CD4-positive, alpha-beta T cell (primary cell): ENCODE measurements at regions not wholly inside any gene's neighbourhood (a gene's known extent, or its start where the extent isn't known, plus 50 kb on each side); places are given as distances from the start of the nearest gene placed in this dataset.

Source experiments
- ATAC-seq: fragments of 200-7000 bp; cut with Tn5 transposase; one replicate; pipeline ENCODE4 v1.10.0; 2022; ENCODE audit warnings: mild to moderate bottlenecking; ENCODE audit not compliant: poor library complexity
- CTCF ChIA-PET: fragments of 350-600 bp; sonication (Branson Sonifier 250); formaldehyde crosslinking; loops from one replicate; lab custom pipeline; 2021; ENCODE audit warnings: antibody characterized with exemption, inconsistent platforms; lab: Charles Lee
- POLR2A ChIA-PET: fragments of 350-600 bp; sonication (Branson Sonifier 250); formaldehyde crosslinking; loops from one replicate; lab custom pipeline; 2021; ENCODE audit warnings: antibody characterized with exemption, inconsistent platforms; lab: Charles Lee
- DNase-seq, 14 experiments: peaks; one replicate each; pipeline ENCODE4 v3.0.0-alpha.2; 2013 to 2020; ENCODE audit warnings: mixed read lengths in 2 of 14
- H3K27ac ChIP-seq, 2 donors: one replicate each; pipeline versions ENCODE4 v1.5.1 to v1.7.0; 2013; ENCODE audit warnings: low read length in 2 of 2, low read depth in 1 of 2, mild to moderate bottlenecking in 1 of 2
- H3K27me3 ChIP-seq, 2 experiments: 1 replicate in 1 of 2; 2 replicates in 1 of 2; pipeline versions ENCODE4 v1.6.1 to v1.7.0; 2013; ENCODE audit warnings: low read length in 2 of 2, control low read depth in 1 of 2, mild to moderate bottlenecking in 1 of 2, moderate library complexity in 1 of 2; ENCODE audit not compliant: insufficient read depth in 2 of 2, control insufficient read depth in 1 of 2
- H3K36me3 ChIP-seq: one replicate; pipeline ENCODE4 v1.6.1; 2013; ENCODE audit warnings: low read length, control low read depth; ENCODE audit not compliant: insufficient read depth
- H3K4me1 ChIP-seq: one replicate; pipeline ENCODE4 v1.6.1; 2013; ENCODE audit warnings: low read length, control low read depth; ENCODE audit not compliant: insufficient read depth
- H3K4me3 ChIP-seq: one replicate; pipeline ENCODE4 v1.5.1; 2013; ENCODE audit warnings: mild to moderate bottlenecking, low read length, moderate library complexity
- H3K9me3 ChIP-seq, 2 experiments: 1 replicate in 1 of 2; 2 replicates in 1 of 2; pipeline versions ENCODE4 v1.6.1 to v1.7.0; 2013; ENCODE audit warnings: low read length in 2 of 2, mild to moderate bottlenecking in 2 of 2, control low read depth in 1 of 2, moderate library complexity in 1 of 2; ENCODE audit not compliant: control insufficient read depth in 1 of 2, insufficient read depth in 1 of 2
- H3K27ac Mint-ChIP-seq: one replicate; pipeline ENCODE4 v1.8.0; 2020; ENCODE audit warnings: mixed read lengths
- H3K27me3 Mint-ChIP-seq: one replicate; pipeline ENCODE4 v1.8.0; 2021; ENCODE audit warnings: mixed read lengths
- H3K36me3 Mint-ChIP-seq: one replicate; pipeline ENCODE4 v1.8.0; 2021; ENCODE audit warnings: low read depth, mixed read lengths
- H3K4me1 Mint-ChIP-seq: one replicate; pipeline ENCODE4 v1.8.0; 2021; ENCODE audit warnings: low read depth, mixed read lengths
- H3K4me3 Mint-ChIP-seq: one replicate; pipeline ENCODE4 v1.8.0; 2020; ENCODE audit warnings: mild to moderate bottlenecking, mixed read lengths
- H3K9me3 Mint-ChIP-seq: one replicate; pipeline ENCODE4 v1.8.0; 2020; ENCODE audit warnings: mixed read lengths
- CTCF ChIP-seq: fragments of 200-600 bp; IDR thresholded peaks from one replicate; pipeline ENCODE4 v1.8.0; 2022; ENCODE audit warnings: antibody characterized with exemption, mild to moderate bottlenecking
- intact Hi-C, 2 experiments: fragments of 100-400 bp; cut with DNase I in 1 of 2; cut with micrococcal nuclease in 1 of 2; formaldehyde crosslinking; loops; one replicate each; pipeline versions ENCODE4 v1.15.1 to v1.9.0; 2023 to 2025; cut with DNase I, micrococcal nuclease

GRCh38 chr15:31830591-31830990, 199.7 kb upstream of the CHRNA7 start:
- Mint-ChIP-seq H3K4me1 (no peaks in the 10 kb centered on the region), H3K27ac (no peak overlapping the region), H3K27me3 (peaks cover 24% of the 10 kb centered on the region), H3K4me3 (no peak overlapping the region), H3K9me3 (no peaks in the 10 kb centered on the region), H3K36me3 (no peaks in the 10 kb centered on the region)
- CTCF ChIA-PET: no interaction called here
- Histone ChIP-seq H3K4me3 (no peak overlapping the region), H3K36me3 (no peaks in the 10 kb centered on the region), H3K9me3 (no peaks in the 10 kb centered on the region), H3K4me1 (no peaks in the 10 kb centered on the region), H3K27ac (no peak overlapping the region), H3K27me3 (peaks cover 0 to 9% of the 10 kb centered on the region in 2 experiments)
- TF ChIP-seq CTCF: no peak
- intact Hi-C loops: no loop called here
- no peak for ATAC-seq
- POLR2A ChIA-PET: no interaction called here
- no peak for DNase-seq

DNA sequence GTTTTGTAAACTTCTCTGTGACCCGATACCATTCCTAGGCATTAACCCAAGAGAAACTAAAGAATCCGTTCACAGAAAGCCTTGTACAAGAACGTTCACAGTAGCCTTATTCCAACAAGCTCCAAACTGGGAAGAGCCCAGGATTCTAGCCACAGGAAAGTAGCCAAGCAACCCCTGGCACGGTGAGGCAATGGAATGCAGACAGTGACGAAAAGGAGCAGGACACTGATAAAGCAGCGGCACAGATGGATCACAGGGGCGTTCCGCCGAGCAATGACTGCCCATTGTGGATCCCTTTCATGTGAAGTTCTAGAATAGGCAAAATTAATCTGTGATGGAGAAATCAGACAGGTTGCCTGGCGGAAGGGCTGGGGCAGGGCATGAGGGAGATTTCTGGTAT, 198.7 kb upstream of the CHRNA7 start:
- Mint-ChIP-seq H3K4me1 (no peaks in the 10 kb centered on the region), H3K4me3 (no peak overlapping the region), H3K27me3 (peaks cover 24% of the 10 kb centered on the region), H3K36me3 (no peaks in the 10 kb centered on the region), H3K27ac (no peak overlapping the region), H3K9me3 (no peaks in the 10 kb centered on the region)
- Histone ChIP-seq H3K9me3 (no peaks in the 10 kb centered on the region), H3K27me3 (peaks cover 0 to 7% of the 10 kb centered on the region in 2 experiments), H3K36me3 (no peaks in the 10 kb centered on the region), H3K4me3 (no peak overlapping the region), H3K27ac (no peak overlapping the region), H3K4me1 (no peaks in the 10 kb centered on the region)
- ATAC-seq (no peak), DNase-seq (no peak)
- no peak for TF ChIP-seq CTCF
- CTCF ChIA-PET: no interaction called here
- intact Hi-C loops: no loop called here
- POLR2A ChIA-PET: no interaction called here

DNA sequence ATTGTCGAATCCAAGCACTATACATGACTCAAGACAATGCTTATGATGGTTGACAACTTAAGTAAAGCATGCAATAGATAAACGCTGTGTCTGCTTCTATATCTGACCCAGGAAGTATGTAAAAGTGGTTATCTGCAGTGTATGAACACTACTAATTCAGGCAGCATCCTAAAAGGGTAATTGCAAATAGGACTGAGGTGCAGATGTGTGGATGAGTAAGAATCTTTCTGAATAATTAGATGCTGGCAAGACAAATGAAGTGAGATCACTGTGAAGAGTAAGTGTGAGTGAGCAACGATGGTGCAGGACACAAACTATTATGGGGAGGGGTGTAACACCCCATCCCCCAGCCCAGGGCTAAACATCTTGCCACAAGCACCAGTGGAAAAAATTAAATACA, 195.7 kb upstream of the CHRNA7 start:
- ChIA-PET CTCF (no interaction called here), POLR2A (no interaction called here)
- H3K4me1 Mint-ChIP-seq: no peaks in the 10 kb centered on the region
- peaks cover 18% of the 10 kb centered on the region for H3K27me3 Mint-ChIP-seq
- ATAC-seq (no peak), DNase-seq (no peak)
- Histone ChIP-seq H3K4me1 (no peaks in the 10 kb centered on the region), H3K4me3 (no peak overlapping the region), H3K9me3 (no peaks in the 10 kb centered on the region), H3K36me3 (no peaks in the 10 kb centered on the region), H3K27ac (no peak overlapping the region), H3K27me3 (peaks cover 0 to 10% of the 10 kb centered on the region in 2 experiments)
- no peaks in the 10 kb centered on the region for H3K36me3 Mint-ChIP-seq
- no peak for TF ChIP-seq CTCF
- no peak overlapping the region for H3K4me3 Mint-ChIP-seq
- H3K9me3 Mint-ChIP-seq: no peaks in the 10 kb centered on the region
- intact Hi-C loops: no loop called here
- no peak overlapping the region for H3K27ac Mint-ChIP-seq
